ENCODE measurements at regions not wholly inside any gene's neighbourhood (a gene's known extent, or its start where the extent isn't known, plus 50 kb on each side); places are given as distances from the start of the nearest gene placed in this dataset.

GRCh38 chr20:60581606-60582115, 623.4 kb downstream of the CDH26 start:
- H3K4me3 ChIP-seq (ENCODE audit: low read depth, low read length) = no peak overlapping the region
- no peak for TF ChIP-seq CTCF (IDR thresholded peaks at IDR 0.05; ENCODE audit: insufficient read depth, low read depth, low read length)
- no peak for DNase-seq (ENCODE audit: low read depth)

GRCh38 chr20:60583741-60584140, 625.5 kb downstream of the CDH26 start:
- no peak for DNase-seq (ENCODE audit: low read depth)
- H3K4me3 ChIP-seq (ENCODE audit: low read depth, low read length) = no peak overlapping the region
- no peak for TF ChIP-seq CTCF (IDR thresholded peaks at IDR 0.05; ENCODE audit: insufficient read depth, low read depth, low read length)

- no peak overlapping the region for H3K4me3 ChIP-seq (ENCODE audit: low read depth, low read length)
- no peak for TF ChIP-seq CTCF (IDR thresholded peaks at IDR 0.05; ENCODE audit: insufficient read depth, low read depth, low read length)
- no peak for DNase-seq (ENCODE audit: low read depth)
Measured at GRCh38 chr20:60584221-60584620, 626.0 kb downstream of the CDH26 start.

- no peak for DNase-seq (ENCODE audit: low read depth)
- H3K4me3 ChIP-seq (ENCODE audit: low read depth, low read length) = no peak overlapping the region
- no peak for TF ChIP-seq CTCF (IDR thresholded peaks at IDR 0.05; ENCODE audit: insufficient read depth, low read depth, low read length)
Measured at GRCh38 chr20:60585651-60586050, 627.4 kb downstream of the CDH26 start.

- TF ChIP-seq CTCF (IDR thresholded peaks at IDR 0.05; ENCODE audit: insufficient read depth, low read depth, low read length) = no peak
- H3K4me3 ChIP-seq (ENCODE audit: low read depth, low read length) = no peak overlapping the region
- no peak for DNase-seq (ENCODE audit: low read depth)
Measured at GRCh38 chr20:60586269-60587050, 628.2 kb downstream of the CDH26 start.

- H3K4me3 ChIP-seq (ENCODE audit: low read depth, low read length) = no peak overlapping the region
- no peak for DNase-seq (ENCODE audit: low read depth)
- TF ChIP-seq CTCF (IDR thresholded peaks at IDR 0.05; ENCODE audit: insufficient read depth, low read depth, low read length) = no peak
Measured at GRCh38 chr20:60587986-60588385, 629.8 kb downstream of the CDH26 start.
